Esophagus squamous epithelium (tissue), 5 donors: ENCODE measurements at regions not wholly inside any gene's neighbourhood (a gene's known extent, or its start where the extent isn't known, plus 50 kb on each side); places are given as distances from the start of the nearest gene placed in this dataset.
"Not testable (repeated sequence)": the region's sequence is repeated elsewhere in the genome, so short reads cannot be mapped to it uniquely, and the experiment has no call there.

Source experiments
- DNase-seq: peaks from one replicate; lab custom pipeline; 2025; lab: John Stamatoyannopoulos, UW
- H3K27ac ChIP-seq, 4 donors: fragments of 200-600 bp; sonication (generic); one replicate each; pipeline ENCODE4 v1.5.1; 2016 to 2019; ENCODE audit warnings: mild to moderate bottlenecking in 1 of 4
- H3K27me3 ChIP-seq, 4 donors: fragments of 200-600 bp; sonication (generic); 1 replicate in 3 of 4; 2 replicates in 1 of 4; pipeline versions ENCODE4 v1.5.1 to v1.6.0; 2017 to 2021; ENCODE audit warnings: antibody characterized with exemption in 1 of 4
- H3K36me3 ChIP-seq, 3 donors: fragments of 200-600 bp; sonication (generic); one replicate each; pipeline ENCODE4 v1.5.1; 2016 to 2019
- H3K4me1 ChIP-seq, 3 donors: fragments of 200-600 bp; sonication (generic); one replicate each; pipeline ENCODE4 v1.5.1; 2017 to 2019
- H3K4me3 ChIP-seq, 4 donors: fragments of 200-600 bp; sonication (generic); 1 replicate in 3 of 4; 2 replicates in 1 of 4; pipeline ENCODE4 v1.5.1; 2016 to 2019; ENCODE audit warnings: mild to moderate bottlenecking in 2 of 4, moderate library complexity in 1 of 4
- H3K9me3 ChIP-seq, 3 donors: fragments of 200-600 bp; sonication (generic); one replicate each; pipeline ENCODE4 v1.5.1; 2016 to 2019
- CTCF ChIP-seq, 6 experiments: fragments of 450-650 bp in 4 of 6; fragments of 200-600 bp in 2 of 6; sonication (generic) in 2 of 6; IDR thresholded peaks; one replicate each; pipeline ENCODE4 v1.5.1; 2016 to 2019; ENCODE audit warnings: antibody characterized with exemption in 6 of 6, mild to moderate bottlenecking in 4 of 6, moderate library complexity in 4 of 6
- POLR2A ChIP-seq, 4 donors: fragments of 450-650 bp; IDR thresholded peaks; one replicate each; pipeline ENCODE4 v1.6.1; 2017; ENCODE audit warnings: antibody characterized with exemption in 4 of 4, mild to moderate bottlenecking in 4 of 4, moderate library complexity in 3 of 4
- WGBS, 2 donors: methylation state at CpG; one replicate each; pipeline ENCODE4 v1.1.5; 2018; 5-methylcytosine and 5-hydroxymethylcytosine counted together
- intact Hi-C: fragments of 100-400 bp; cut with DNase I; formaldehyde crosslinking; loops from one replicate; pipeline ENCODE4 v1.15.0; 2022
- donor health status: DM: yes; HTN: yes; CAD: no.

GRCh38 chr6:66103354-66103753 lies 396.3 kb upstream of the EYS start:
- no peak overlapping the region for H3K27ac ChIP-seq
- H3K27me3 ChIP-seq = no peaks in the 10 kb centered on the region
- no peaks in the 10 kb centered on the region for H3K4me1 ChIP-seq
- H3K4me3 ChIP-seq = no peak overlapping the region
- WGBS, 2 donors = 68 to 81% methylated on average over 1 of the region's 1 CpG
- H3K36me3 ChIP-seq = no peaks in the 10 kb centered on the region
- no peaks in the 10 kb centered on the region for H3K9me3 ChIP-seq
- no peak for TF ChIP-seq POLR2A (IDR thresholded peaks at IDR 0.05)
- no peak for TF ChIP-seq CTCF (IDR thresholded peaks at IDR 0.05)
- intact Hi-C loops = no loop called here
- no peak for DNase-seq

GRCh38 chr6:66096679-66097078 lies 389.7 kb upstream of the EYS start:
- Histone ChIP-seq H3K4me1 (no peaks in the 10 kb centered on the region), H3K27me3 (no peaks in the 10 kb centered on the region), H3K4me3 (no peak overlapping the region), H3K27ac (no peak overlapping the region), H3K9me3 (no peaks in the 10 kb centered on the region), H3K36me3 (no peaks in the 10 kb centered on the region)
- TF ChIP-seq CTCF (IDR thresholded peaks at IDR 0.05) (no peak), POLR2A (IDR thresholded peaks at IDR 0.05) (no peak)
- intact Hi-C loops = no loop called here
- no peak for DNase-seq
- no CpG with 5 or more reads among the region's 26 CpGs for WGBS, 2 donors

GRCh38 chr6:66094615-66095014 lies 387.6 kb upstream of the EYS start:
- 94 to 95% methylated on average over 27 of the region's 27 CpGs for WGBS, 2 donors
- no peak for DNase-seq
- no peak for TF ChIP-seq POLR2A (IDR thresholded peaks at IDR 0.05)
- TF ChIP-seq CTCF (IDR thresholded peaks at IDR 0.05) = no peak
- Histone ChIP-seq H3K27ac (no peak overlapping the region), H3K36me3 (no peaks in the 10 kb centered on the region), H3K4me1 (no peaks in the 10 kb centered on the region), H3K9me3 (no peaks in the 10 kb centered on the region), H3K4me3 (no peak overlapping the region), H3K27me3 (no peaks in the 10 kb centered on the region)
- intact Hi-C loops = no loop called here

- DNase-seq, H3K4me1 ChIP-seq: not testable (repeated sequence)
Observed at GRCh38 chr6:66092306-66092705, 385.3 kb upstream of the EYS start.

GRCh38 chr6:66086532-66086931 lies 379.5 kb upstream of the EYS start:
- no peak for DNase-seq
- H3K27me3 ChIP-seq = no peaks in the 10 kb centered on the region
- TF ChIP-seq POLR2A (IDR thresholded peaks at IDR 0.05) (no peak), CTCF (IDR thresholded peaks at IDR 0.05) (no peak)
- no peaks in the 10 kb centered on the region for H3K4me1 ChIP-seq
- H3K27ac ChIP-seq = no peak overlapping the region
- peaks cover 0 to 18% (median 4%) of the 10 kb centered on the region in 3 donors for H3K9me3 ChIP-seq
- H3K4me3 ChIP-seq = no peak overlapping the region
- H3K36me3 ChIP-seq = no peaks in the 10 kb centered on the region
- intact Hi-C loops = no loop called here

More at GRCh38 chr6:66092306-66092705, 385.3 kb upstream of the EYS start:
- WGBS, 2 donors = 10 to 50% methylated on average over 1 of the region's 1 CpG
- H3K36me3 ChIP-seq, H3K4me3 ChIP-seq, H3K27ac ChIP-seq, intact Hi-C loops, H3K27me3 ChIP-seq, H3K9me3 ChIP-seq: not testable (repeated sequence)

GRCh38 chr6:66082914-66083313 lies 375.9 kb upstream of the EYS start:
- H3K9me3 ChIP-seq = peaks cover 0 to 15% (median 4%) of the 10 kb centered on the region in 3 donors
- 80 to 88% methylated on average over 1 of the region's 1 CpG for WGBS, 2 donors

More at GRCh38 chr6:66082914-66083313, 375.9 kb upstream of the EYS start:
- Histone ChIP-seq H3K27ac (no peak overlapping the region), H3K36me3 (no peaks in the 10 kb centered on the region), H3K4me3 (no peak overlapping the region), H3K4me1 (no peaks in the 10 kb centered on the region), H3K27me3 (no peaks in the 10 kb centered on the region)
- TF ChIP-seq CTCF (IDR thresholded peaks at IDR 0.05) (no peak), POLR2A (IDR thresholded peaks at IDR 0.05) (no peak)
- DNase-seq = no peak
- intact Hi-C loops = no loop called here
